H1 (cell line): ENCODE measurements at regions not wholly inside any gene's neighbourhood (a gene's known extent, or its start where the extent isn't known, plus 50 kb on each side); places are given as distances from the start of the nearest gene placed in this dataset.

Source experiments
- CTCF ChIP-seq, 3 experiments: IDR thresholded peaks; 1 replicate in 2 of 3; 2 replicates in 1 of 3; pipeline versions ENCODE4 v1.5.1 to v1.6.1; 2011; ENCODE audit warnings: low read length in 3 of 3, mild to moderate bottlenecking in 3 of 3, inconsistent platforms in 2 of 3, low read depth in 1 of 3, moderate library complexity in 1 of 3; ENCODE audit not compliant: insufficient read depth in 1 of 3; ENCODE audit errors: control extremely low read depth in 1 of 3
- SUZ12 ChIP-seq: fragments of 200-600 bp; sonication (generic); IDR thresholded peaks from 2 replicates; pipeline ENCODE4 v1.6.1; 2012; ENCODE audit warnings: mild to moderate bottlenecking, inconsistent platforms, low read length, moderate library complexity, mixed read lengths

GRCh38 chr13:80989241-80989640, 648.3 kb upstream of the SPRY2 start (continued):
- no peak for TF ChIP-seq CTCF (IDR thresholded peaks at IDR 0.05; ENCODE audit: control extremely low read depth in 1 of 3, insufficient read depth in 1 of 3, low read depth in 1 of 3, low read length in 3 of 3)
- no peak for TF ChIP-seq SUZ12
